ENCODE measurements at regions not wholly inside any gene's neighbourhood (a gene's known extent, or its start where the extent isn't known, plus 50 kb on each side); places are given as distances from the start of the nearest gene placed in this dataset.

DNA sequence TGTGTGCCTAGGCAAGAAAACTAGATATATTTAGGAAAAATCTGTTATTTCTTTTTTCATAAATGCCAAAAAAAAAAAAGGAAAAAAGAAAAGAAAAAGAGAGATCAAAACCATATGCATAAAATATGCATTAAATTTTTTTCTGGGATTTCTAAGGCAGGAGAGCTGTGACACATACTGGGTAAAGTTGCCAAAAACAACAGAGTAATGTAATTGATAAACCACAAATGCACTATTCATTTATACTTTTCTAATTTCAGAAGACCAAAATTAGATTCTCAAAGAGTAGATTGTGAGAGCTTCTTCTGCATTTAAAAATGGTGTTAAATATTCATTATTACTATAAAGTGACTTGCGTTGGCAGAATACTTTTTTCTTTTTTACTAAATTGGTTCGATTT is 673.8 kb upstream of the MGAT4C start:
- FAIRE-seq = no peak

DNA sequence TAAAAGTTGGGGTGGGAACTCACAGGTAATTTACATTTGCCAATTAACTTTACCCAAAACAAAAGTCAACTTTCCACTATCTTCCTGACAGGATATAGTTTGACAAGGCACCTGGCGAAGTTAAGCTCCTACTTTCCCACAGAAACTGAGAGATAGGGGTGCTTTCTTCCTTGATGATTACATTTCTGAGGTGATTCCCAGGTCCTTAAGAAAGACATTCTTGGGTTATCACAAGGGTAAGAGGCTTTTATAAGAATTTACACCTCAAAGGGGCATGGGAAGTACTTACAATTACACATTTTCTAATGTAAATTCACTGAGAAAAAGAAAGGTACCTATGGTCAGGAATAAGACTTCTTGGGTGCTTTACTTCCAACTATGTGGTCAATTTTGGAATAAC is 660.9 kb upstream of the MGAT4C start:
- FAIRE-seq = no peak

DNA sequence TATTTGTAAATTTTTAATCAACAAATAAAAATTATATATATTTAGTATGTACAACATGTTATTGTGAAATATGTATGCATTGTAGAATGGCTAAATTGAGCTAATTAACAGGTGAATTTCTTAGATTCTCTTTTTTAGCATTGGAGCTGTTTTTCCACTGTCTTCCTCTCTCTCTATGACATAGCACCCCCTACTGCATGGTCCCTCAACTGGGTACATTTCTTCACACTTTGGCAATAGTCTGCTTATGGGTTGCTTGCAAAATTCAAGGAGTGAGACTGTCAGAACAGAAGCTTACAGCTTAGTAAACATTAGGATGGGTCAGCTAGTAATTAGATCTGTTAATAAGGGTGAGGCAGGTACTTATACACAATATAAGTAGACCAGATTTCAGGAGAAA is 658.5 kb upstream of the MGAT4C start:
- FAIRE-seq = no peak

DNA sequence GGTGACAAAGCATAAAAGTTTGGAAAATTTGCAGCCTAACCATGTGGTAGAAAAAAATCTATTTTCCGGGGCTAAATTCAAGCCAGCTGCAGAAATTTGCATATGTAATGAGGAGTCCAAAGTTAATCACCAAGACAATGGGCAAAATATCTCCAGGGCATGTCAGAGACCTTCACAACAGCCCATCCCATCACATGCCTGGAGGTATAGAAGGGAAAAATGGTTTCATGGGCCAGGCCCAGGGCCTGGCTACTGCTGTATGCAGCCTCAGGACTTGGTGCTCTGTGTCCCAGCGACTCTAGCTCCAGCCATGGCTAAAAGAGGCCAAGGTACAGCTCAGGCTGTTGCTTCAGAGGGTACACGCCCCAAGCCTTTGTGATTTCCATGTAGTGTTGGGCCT is 655.8 kb upstream of the MGAT4C start:
- FAIRE-seq = no peak

DNA sequence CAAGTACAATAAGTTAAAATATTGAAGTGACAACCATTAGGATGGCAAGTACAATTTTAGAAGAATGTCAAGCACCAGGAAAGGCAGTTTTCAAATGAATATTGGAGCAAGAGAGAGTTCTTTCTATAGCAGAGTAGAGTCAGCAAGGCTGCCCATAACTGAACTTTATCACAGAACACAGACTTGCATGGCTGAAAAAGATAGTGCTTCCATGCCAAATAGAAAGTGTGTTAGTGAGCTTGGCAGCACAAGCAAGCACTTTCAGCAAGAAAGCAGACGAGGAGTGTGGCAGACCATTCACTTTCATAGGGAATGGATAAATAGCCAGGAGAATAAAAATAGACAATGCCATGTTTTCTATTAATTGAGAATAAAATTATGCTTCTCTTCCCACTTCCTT is 647.0 kb upstream of the MGAT4C start:
- no peak for FAIRE-seq

DNA sequence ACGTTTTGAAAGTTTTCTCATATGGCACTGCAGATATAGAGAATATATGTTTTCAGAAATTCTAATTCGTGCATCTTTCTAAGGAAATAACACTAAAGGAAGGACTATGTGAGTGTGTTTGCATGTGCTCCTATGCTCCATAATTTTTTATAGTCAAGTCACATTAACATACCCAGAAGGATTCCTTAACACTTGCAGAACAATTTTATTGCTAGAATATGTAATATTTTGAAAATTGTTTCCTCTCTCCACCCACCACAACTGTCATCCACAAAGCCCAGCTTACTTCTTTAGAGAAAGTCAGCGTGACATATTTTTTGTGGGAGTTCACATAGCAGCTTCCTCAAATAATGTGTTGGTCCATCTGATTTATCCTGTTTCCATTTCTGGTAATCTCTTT is 604.6 kb upstream of the MGAT4C start:
- peak; percentile 99 for FAIRE-seq

DNA sequence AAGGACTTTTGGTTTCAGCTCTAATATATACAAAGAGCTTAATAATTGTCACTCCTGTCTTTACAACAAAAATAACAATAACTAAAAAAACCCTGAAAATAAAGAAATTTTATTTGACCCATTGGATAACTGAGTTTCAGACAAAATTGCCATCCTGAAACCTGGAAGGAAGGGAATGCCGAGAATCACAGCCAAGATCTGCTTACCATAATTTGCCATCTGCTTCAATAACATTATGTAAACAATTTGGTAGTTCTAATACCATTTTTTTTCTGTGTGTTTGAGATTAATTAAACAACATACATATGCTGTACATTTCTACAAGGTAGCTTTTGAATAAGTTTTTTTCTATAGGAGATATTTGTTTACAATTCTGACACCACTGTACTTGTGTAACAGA is 596.3 kb upstream of the MGAT4C start:
- no peak for FAIRE-seq

DNA sequence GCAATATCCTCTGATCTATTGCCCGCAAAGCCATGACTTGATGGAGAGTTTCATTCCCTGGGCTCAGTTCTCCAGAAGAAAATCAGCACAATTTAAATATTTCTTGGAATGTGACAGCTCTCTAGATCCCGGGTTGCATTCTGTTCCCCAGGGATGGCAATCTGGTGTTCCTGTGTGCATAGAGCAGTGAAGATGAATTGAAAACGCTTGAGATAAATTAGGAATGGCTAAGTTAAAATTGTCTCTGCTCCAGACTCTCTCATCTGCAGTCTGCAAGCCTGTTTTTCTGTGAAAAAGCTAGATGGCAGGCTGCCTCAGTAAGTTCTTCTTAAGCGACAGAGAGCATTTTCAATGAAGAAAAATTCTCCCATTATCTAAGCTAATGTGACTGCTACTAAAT is 582.5 kb upstream of the MGAT4C start:
- FAIRE-seq = no peak

DNA sequence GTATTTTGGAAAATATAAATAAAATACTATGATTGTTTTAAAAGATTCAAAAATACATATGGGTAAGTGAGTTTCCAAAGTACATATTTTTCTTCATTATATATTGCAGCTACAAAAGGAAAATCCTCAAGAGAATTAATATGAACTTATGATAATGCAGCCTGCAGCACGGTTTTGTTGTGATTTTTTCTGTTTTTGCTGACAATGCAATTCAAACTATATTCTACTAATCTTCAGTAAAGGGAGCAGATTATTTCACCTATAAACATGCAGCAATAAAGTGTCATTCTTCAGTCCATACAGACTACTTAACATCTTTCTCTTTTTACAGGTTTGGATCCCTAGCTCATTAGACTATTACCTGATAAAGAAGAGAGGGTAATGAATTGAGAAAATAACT is 582.1 kb upstream of the MGAT4C start:
- FAIRE-seq = no peak

DNA sequence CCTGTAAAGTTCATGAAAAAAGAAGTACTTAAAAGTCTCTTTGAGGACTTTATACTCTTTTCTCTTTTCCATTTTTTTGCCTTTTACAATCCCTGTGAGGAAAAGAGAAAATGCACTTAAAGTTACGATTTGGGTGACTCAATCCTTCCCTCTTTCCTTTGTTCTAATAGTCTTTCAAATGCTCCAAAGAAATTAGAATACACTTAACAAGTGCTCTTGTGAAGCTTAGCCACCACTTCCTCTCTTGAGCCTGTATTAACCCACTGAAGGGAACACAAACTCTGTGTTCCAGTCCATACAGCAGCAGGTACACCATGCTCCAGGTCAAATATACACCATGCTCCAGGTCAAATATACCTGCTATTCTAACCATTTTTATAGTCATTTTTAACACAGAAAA is 581.1 kb upstream of the MGAT4C start:
- no peak for FAIRE-seq

DNA sequence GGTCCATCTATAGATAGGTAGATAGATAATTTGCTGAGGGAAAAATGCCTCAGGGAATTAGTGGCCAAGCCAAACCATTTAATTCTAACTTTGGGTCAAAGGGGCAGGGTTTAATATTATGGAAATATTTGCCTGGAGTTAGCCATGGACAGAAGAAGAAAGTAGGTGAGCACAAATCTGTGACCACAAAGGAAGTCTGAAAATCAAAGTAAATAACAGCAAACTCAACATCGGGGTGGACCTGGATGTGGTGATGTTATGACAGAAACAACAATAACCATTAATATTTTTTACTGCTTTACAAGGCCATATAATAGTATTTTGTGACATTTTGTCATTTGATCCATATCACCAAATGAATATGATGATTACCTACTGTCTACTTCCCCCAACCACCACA is 578.0 kb upstream of the MGAT4C start:
- no peak for FAIRE-seq

DNA sequence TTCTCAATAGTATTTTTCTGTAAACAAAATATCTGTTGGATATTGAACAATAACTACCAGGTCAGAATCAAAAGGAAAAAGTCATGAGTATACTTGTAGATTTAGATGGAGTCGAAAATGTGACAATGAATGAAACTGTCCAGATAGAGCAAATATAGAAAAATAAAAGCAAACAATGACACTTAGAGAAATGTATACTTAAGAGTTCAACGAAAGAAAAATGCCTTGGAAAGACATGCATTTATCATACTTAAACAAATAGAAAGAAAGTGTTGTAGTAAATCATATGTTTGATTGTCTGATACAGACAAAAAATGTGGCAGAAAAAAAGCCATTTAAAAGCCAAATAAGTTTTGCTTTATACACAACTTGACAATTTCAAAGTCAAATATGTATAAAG is 571.2 kb upstream of the MGAT4C start:
- no peak for FAIRE-seq

DNA sequence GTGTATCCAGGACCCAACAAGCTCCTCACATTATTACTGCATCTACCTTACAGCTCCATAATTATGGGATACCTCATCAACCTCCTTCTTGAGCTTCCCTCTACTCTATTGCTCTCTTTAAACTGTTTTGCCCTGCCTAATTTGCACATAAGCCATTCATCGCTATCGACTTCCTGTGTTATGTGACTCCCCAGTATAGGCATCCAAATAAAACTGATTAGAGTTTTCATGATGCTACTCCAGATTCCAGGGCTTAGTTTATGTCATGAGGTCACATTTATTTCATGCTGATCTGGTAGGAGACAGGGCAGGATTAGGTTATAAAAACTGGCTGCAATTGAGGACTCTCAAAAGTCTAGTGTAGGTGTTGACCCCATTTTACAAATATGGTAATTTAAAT is 569.9 kb upstream of the MGAT4C start:
- FAIRE-seq = no peak

DNA sequence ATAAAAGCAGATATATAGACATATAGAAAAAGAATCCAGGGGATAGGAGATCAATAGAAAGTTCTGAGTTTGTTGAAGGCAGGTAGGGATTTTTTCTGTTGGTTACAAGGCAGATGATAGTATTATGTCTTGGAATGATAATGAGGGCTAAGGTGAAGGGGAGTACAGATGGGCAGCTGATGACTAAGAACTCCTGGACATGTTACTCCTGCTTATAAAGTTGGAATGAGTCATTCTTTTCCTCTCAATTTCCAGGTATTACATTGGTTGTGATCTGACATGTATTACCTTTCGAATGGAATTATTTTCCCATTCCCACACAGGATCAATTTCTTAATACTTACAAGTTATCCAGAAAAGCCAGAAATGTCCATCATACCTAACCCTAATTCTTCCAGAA is 545.2 kb upstream of the MGAT4C start:
- FAIRE-seq = no peak

DNA sequence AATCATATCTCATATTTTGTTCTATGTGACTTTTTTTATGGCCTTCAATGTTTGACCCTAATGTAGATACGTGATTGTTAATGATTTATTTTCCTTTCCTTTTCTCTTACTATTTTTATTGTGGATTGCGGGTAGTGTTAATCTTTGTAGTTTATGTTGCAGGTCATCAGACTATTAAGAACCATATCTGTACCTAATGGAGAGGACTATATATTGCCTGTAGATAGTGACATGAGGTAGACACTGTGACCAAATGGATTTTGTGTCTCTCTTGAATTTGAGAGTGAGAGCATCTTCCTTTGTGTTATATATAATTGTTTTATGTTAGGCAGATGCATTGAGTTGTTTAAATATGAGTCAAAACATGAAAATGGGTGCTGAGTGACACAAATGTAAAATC is 543.4 kb upstream of the MGAT4C start:
- FAIRE-seq = no peak

DNA sequence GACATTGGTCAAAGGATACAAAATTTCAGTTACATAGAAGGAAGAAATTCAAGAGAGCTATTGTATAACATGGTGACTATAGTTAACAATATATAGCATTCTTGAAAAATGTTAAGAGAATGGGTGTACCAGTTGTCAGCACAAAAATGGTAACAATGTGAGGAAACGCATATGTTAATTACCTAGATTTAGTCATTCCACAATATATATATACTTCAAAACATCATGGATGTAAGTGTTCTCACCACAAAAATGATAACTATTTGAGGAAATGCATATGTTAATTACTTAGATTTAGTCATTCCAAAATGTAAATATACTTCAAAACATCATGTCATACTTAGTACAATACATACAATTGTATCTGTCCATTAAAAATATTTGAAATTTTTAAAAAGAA is 540.4 kb upstream of the MGAT4C start:
- peak; percentile 12 for FAIRE-seq

DNA sequence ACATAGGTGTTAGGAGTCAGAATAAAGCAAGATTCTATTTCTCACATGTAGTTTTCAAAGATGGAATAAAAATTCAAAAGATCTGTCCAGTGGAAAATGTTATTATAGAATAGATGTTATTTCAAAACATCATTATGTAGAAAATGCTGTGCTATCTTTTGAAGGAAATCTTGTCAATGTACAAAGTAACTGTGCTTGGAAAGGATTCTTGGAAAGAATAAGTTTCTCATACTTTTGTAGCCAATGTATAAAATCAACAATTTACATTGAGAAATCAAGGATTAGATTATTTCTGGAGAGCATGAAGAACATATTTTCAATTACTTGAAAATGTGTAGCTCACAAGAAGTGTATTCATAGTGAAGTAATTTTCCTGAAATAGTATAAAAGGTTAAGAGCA is 532.5 kb upstream of the MGAT4C start:
- FAIRE-seq = no peak

DNA sequence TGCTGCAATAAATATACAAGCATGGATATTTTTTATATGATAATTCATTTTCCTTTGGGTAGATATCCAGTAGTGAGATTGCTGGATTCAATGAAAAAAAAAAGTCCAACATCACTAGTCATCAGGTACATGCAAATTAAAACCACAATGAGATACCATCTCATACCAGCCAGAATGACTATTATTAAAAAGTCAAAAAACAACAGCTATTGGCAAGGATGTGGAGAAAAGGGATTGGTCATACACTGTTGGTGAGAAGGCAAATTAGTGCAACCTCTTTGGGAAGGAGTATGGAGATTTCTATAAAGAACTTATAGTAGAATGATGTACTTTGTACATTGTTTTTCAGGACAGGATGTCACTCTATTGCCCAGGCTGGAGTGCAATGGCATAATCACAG is 531.2 kb upstream of the MGAT4C start:
- no peak for FAIRE-seq

DNA sequence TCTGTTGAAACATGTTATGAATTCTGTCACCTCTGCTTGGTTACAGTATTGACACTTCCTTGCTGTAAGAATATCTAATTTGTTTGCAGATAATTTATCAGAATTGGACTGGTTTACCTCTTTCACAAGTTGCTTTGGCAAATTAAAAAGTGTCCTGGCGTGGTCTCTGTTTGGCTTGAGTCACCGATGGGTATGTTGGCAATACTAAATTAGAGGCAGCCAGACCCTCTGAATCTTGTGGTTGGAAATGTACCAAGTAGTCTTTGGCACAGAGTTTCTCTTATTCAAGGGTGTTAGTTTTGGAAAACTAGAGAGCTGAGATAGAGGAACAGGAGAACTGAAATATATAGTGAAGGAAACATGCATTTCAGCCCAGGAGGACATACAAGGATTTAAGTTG is 521.1 kb upstream of the MGAT4C start:
- FAIRE-seq = no peak

DNA sequence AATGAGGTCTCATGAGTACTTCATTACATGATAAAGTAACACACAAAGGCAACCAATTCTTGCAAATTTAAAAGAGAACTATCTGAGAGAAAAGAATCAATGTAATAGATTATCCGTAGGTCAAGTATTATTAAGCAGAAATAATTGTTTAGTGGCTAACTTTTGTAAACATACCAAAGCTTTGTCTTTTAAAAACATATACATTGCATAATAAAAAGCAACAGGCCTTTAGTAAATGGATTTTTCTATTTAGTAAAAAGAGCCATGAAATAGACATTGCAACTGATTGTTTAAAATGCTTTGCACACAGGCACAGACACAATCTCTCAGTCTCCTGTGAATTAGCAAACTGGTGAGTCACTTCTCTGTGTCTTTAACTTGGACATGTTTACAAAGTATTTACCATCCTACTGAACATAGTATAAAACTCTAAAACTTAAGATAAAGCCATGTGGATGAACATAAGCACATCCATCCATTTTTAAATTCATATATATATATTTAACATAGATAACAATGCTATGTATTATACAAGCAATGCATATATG is 518.7 kb upstream of the MGAT4C start:
- no peak for FAIRE-seq

DNA sequence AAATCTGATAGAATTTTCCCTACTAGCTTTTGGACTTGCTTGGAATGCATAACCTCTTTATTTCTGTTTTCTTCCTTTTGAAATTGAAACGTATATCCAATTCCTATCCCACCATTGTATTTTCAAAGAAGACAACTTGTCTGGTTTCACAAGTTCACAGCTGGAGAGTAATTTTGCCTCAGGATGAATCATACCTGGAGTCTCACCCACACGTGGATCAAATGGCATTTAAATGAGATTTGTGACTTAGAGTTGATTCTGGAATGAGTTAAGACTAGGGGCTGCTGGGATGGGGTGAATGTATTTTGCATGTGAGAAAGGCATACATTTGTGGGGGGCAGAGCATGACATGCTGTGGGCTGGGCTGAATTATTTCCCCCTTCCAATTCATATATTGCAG is 516.5 kb upstream of the MGAT4C start:
- no peak for FAIRE-seq

DNA sequence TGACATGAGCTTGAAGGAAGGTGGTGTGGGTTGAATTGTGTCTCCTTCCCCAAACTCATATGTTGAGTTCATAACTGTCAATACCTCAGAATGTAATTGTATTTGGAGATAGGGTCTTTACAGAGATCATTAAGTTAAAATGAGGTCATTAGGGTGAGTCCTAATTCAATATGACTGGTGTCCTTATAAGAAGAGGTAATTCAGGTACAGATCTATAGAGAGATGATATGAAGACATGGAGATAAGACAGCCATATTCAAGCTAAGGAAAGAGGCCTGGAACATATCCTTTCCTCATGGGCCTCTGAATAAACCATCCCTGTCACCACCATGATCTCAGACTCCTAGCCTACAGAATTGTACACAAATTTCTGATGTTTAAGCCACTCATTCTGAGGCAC is 514.7 kb upstream of the MGAT4C start:
- FAIRE-seq = no peak

DNA sequence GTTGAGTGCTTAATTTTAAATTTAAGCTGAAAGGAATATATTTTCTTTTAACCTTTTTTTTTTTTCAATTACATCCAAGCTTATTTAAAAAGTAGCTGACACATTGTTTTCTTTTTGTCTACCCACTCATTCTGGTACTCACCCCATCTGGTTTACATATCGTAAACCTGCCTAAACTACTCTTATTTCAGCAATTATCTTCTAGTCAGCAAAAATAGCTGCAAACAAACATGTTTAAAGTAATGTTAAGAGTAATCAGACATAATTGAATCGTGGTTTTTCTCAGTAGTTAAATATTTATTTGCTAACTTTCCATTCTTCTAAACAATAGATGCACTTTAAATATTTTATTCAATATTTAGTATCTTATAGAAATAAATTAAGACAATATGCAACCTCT is 492.7 kb upstream of the MGAT4C start:
- peak; percentile 91 for FAIRE-seq

DNA sequence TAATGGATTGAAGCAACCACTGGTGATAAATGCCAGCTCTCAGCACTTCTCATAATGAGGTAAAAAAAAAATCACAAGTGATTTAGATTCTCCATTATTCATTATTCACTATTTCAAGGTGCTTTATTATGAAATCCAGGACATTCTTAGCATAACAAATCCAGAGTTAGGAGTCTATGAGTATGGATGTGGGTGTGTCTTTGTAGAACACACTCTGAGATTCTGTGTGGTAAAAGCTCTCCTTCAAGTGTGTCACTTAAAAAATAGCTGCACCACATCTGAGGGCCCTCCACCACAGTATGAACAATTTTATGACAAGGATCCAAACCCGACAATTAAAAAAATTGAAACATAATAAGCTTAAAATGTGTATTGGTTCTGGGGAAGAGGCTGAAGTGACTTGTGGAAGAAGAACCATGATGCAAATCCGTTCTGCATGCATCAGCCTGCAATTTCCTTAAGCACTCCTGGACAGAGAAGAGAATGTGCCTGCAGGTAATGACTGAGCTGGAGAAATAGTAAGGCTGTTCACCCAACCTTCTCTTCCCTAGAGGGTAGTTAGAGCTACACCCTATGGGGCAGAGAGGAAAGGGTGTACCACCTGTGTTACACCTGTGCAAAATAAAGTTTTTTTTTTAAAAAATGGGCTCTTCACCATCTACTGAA is 488.5 kb upstream of the MGAT4C start:
- FAIRE-seq = no peak

DNA sequence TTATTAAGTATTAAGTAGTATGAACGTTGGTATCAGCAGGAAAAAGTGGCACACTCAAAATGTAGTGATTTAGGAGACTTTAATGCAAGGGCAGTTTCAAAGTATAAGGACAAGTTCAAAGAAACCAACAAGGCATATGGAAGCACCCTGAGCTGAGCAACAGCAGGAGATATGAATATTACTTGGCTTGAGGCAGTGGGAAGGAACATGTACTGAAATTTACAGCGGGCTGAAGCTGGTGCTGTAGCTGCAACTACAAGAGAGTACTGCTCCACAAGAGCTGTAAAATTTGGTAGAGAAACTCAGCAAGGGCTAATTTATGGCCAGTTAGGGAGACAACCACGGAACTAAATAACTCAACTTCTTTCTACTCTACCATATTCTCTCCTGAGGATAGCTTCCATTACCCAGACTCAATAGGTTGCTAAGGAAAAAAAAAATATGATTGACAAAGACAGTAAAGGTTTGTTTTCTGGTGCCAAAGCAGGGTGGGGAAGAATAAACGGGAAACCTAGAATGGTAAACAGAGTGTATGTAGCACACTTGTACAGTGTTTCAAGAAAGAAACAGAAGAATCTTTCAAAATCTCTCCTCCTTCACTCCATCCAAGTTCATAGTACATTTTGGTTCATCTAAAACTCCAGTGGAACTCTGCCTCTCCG is 487.8 kb upstream of the MGAT4C start:
- FAIRE-seq = no peak
